RWPE1 (cell line): ENCODE measurements at regions not wholly inside any gene's neighbourhood (a gene's known extent, or its start where the extent isn't known, plus 50 kb on each side); places are given as distances from the start of the nearest gene placed in this dataset.

Experiments
- CTCF ChIA-PET: fragments of 350-600 bp; sonication (Branson Sonifier 250); formaldehyde crosslinking; extraction: SDS; loops from one replicate; lab custom pipeline; 2021; lab: Yijun Ruan, JAX
- POLR2A ChIA-PET: fragments of 400-600 bp; formaldehyde crosslinking; extraction: SDS; loops from one replicate; lab custom pipeline; 2020; ENCODE audit warnings: antibody characterized with exemption; ENCODE audit not compliant: low non-redundant PET; lab: Yijun Ruan, JAX
- DNase-seq: peaks from one replicate; pipeline ENCODE4 v3.0.0; 2012; ENCODE audit warnings: low spot score
- H3K27ac ChIP-seq: fragments of 450-650 bp; 2 replicates; pipeline ENCODE4 v1.5.1; 2017
- CTCF ChIP-seq: fragments of 450-650 bp; conservative IDR thresholded peaks from 2 replicates; pipeline ENCODE4 v1.5.1; 2017; ENCODE audit warnings: low read depth, mild to moderate bottlenecking

- H3K27ac ChIP-seq, result no peak overlapping the region
- POLR2A ChIA-PET, result no interaction called here
- CTCF ChIA-PET, result no interaction called here
- no peak for TF ChIP-seq CTCF
- DNase-seq, result no peak
Measured at GRCh38 chr12:63400318-63400717, 249.3 kb upstream of the AVPR1A start.

- ChIA-PET POLR2A (no interaction called here), CTCF (no interaction called here)
- TF ChIP-seq CTCF, result no peak
- DNase-seq, result no peak
- H3K27ac ChIP-seq, result no peak overlapping the region
Measured at GRCh38 chr12:63397807-63398206, 246.8 kb upstream of the AVPR1A start.

- ChIA-PET POLR2A (no interaction called here), CTCF (no interaction called here)
- no peak for TF ChIP-seq CTCF
Measured at GRCh38 chr12:63396135-63396534, 245.1 kb upstream of the AVPR1A start.

GRCh38 chr12:63394983-63395382 is 244.0 kb upstream of the AVPR1A start:
- TF ChIP-seq CTCF, result no peak
- POLR2A ChIA-PET, result no interaction called here
- H3K27ac ChIP-seq, result no peak overlapping the region
- DNase-seq, result no peak
- CTCF ChIA-PET, result interaction anchor here (0.6 kb wide), 1 partner anchor 55 kb away, joined by 3 read pairs; no protein-coding TSS in a partner anchor

More at GRCh38 chr12:63396135-63396534, 245.1 kb upstream of the AVPR1A start:
- DNase-seq, result no peak
- H3K27ac ChIP-seq, result no peak overlapping the region

GRCh38 chr12:63394349-63394748 is 243.3 kb upstream of the AVPR1A start:
- no peak for DNase-seq
- ChIA-PET POLR2A (no interaction called here), CTCF (no interaction called here)
- H3K27ac ChIP-seq, result no peak overlapping the region
- TF ChIP-seq CTCF, result no peak

- TF ChIP-seq CTCF, result no peak
- DNase-seq, result no peak
- no peak overlapping the region for H3K27ac ChIP-seq
- ChIA-PET CTCF (interaction anchor here (0.7 kb wide), 2 partner anchors 237 to 840 kb away, joined by 5 to 6 read pairs; no protein-coding TSS in a partner anchor), POLR2A (no interaction called here)
Measured at GRCh38 chr12:63389211-63389610, 238.2 kb upstream of the AVPR1A start.
